SK-N-MC (cell line): ENCODE measurements at regions not wholly inside any gene's neighbourhood (a gene's known extent, or its start where the extent isn't known, plus 50 kb on each side); places are given as distances from the start of the nearest gene placed in this dataset.

ENCODE experiments used
- EZH2 ChIP-seq: fragments of 200-600 bp; sonication (generic); IDR thresholded peaks from one replicate; pipeline ENCODE4 v1.6.1; 2017; ENCODE audit warnings: antibody characterized with exemption
- FOXP2 ChIP-seq: optimal IDR thresholded peaks from 2 replicates; pipeline ENCODE3; 2011; ENCODE audit warnings: mild to moderate bottlenecking, moderate library complexity; ENCODE audit not compliant: insufficient read depth; ENCODE audit errors: extremely low read length, control extremely low read depth
- POLR2AphosphoS5 ChIP-seq: IDR thresholded peaks from 2 replicates; pipeline ENCODE4 v1.6.1; 2012; ENCODE audit warnings: mild to moderate bottlenecking, low read depth, low read length, borderline replicate concordance

GRCh38 chr5:101535626-101536025 is 632.5 kb upstream of the ST8SIA4 start:
- TF ChIP-seq POLR2AphosphoS5 (no peak), EZH2 (no peak), FOXP2 (no peak)
